Trophoblast cell (in vitro differentiated cells and primary cell): ENCODE measurements at regions not wholly inside any gene's neighbourhood (a gene's known extent, or its start where the extent isn't known, plus 50 kb on each side); places are given as distances from the start of the nearest gene placed in this dataset.

ENCODE experiments used
- DNase-seq, 2 donors: peaks; one replicate each; pipeline ENCODE4 v3.0.0-alpha.2; 2016
- H2AFZ ChIP-seq: 2 replicates; pipeline ENCODE4 v1.6.1; 2013; ENCODE audit warnings: low read length, moderate library complexity, mild to moderate bottlenecking; ENCODE audit not compliant: insufficient read depth, poor library complexity
- H2AK5ac ChIP-seq: 2 replicates; pipeline ENCODE4 v1.6.1; 2013; ENCODE audit warnings: mild to moderate bottlenecking, low read length
- H2BK120ac ChIP-seq: 2 replicates; pipeline ENCODE4 v1.6.1; 2013; ENCODE audit warnings: low read length, mild to moderate bottlenecking, moderate library complexity; ENCODE audit not compliant: insufficient read depth, poor library complexity
- H2BK12ac ChIP-seq: 2 replicates; pipeline ENCODE4 v1.6.1; 2013; ENCODE audit warnings: mild to moderate bottlenecking, low read length, moderate library complexity
- H2BK5ac ChIP-seq: 2 replicates; pipeline ENCODE4 v1.6.1; 2013; ENCODE audit warnings: low read length, low read depth, moderate library complexity, mild to moderate bottlenecking; ENCODE audit not compliant: poor library complexity
- H3K14ac ChIP-seq: 2 replicates; pipeline ENCODE4 v1.6.1; 2013; ENCODE audit warnings: mild to moderate bottlenecking, low read length
- H3K18ac ChIP-seq: 2 replicates; pipeline ENCODE4 v1.6.1; 2013; ENCODE audit warnings: mild to moderate bottlenecking, low read length
- H3K23ac ChIP-seq: 2 replicates; pipeline ENCODE4 v1.6.1; 2013; ENCODE audit warnings: low read length
- H3K27ac ChIP-seq: 2 replicates; pipeline ENCODE4 v1.5.1; 2013; ENCODE audit warnings: low read depth, mild to moderate bottlenecking, inconsistent platforms, low read length, moderate library complexity
- H3K27me3 ChIP-seq: 2 replicates; pipeline ENCODE4 v1.6.1; 2013; ENCODE audit warnings: inconsistent platforms, mild to moderate bottlenecking, low read length, moderate library complexity; ENCODE audit not compliant: insufficient read depth
- H3K36me3 ChIP-seq, 2 experiments: 1 replicate in 1 of 2; 2 replicates in 1 of 2; pipeline ENCODE4 v1.6.1; 2013; ENCODE audit warnings: low read length in 2 of 2, mild to moderate bottlenecking in 2 of 2, moderate library complexity in 1 of 2; ENCODE audit not compliant: insufficient read depth in 2 of 2, control insufficient read depth in 1 of 2
- H3K4ac ChIP-seq: 2 replicates; pipeline ENCODE4 v1.6.1; 2013; ENCODE audit warnings: low read depth, mild to moderate bottlenecking, low read length, moderate library complexity
- H3K4me1 ChIP-seq, 2 experiments: 1 replicate in 1 of 2; 2 replicates in 1 of 2; pipeline ENCODE4 v1.6.1; 2013; ENCODE audit warnings: low read length in 2 of 2, mild to moderate bottlenecking in 2 of 2, moderate library complexity in 1 of 2; ENCODE audit not compliant: insufficient read depth in 2 of 2, control insufficient read depth in 1 of 2
- H3K4me2 ChIP-seq: 2 replicates; pipeline ENCODE4 v1.6.1; 2013; ENCODE audit warnings: inconsistent platforms, mild to moderate bottlenecking, low read length, moderate library complexity
- H3K4me3 ChIP-seq: 2 replicates; pipeline ENCODE4 v1.5.1; 2013; ENCODE audit warnings: mild to moderate bottlenecking, low read depth, low read length, inconsistent platforms
- H3K79me1 ChIP-seq: one replicate; pipeline ENCODE4 v1.6.1; 2013; ENCODE audit warnings: low read length
- H3K79me2 ChIP-seq: 2 replicates; pipeline ENCODE4 v1.6.1; 2013; ENCODE audit warnings: low read length, mild to moderate bottlenecking; ENCODE audit not compliant: control insufficient read depth, insufficient read depth, poor library complexity
- H3K9ac ChIP-seq: 2 replicates; pipeline ENCODE4 v1.6.1; 2013; ENCODE audit warnings: mild to moderate bottlenecking, low read length
- H3K9me3 ChIP-seq: 2 replicates; pipeline ENCODE4 v1.6.1; 2013; ENCODE audit warnings: low read depth, mild to moderate bottlenecking, control low read depth, inconsistent platforms, low read length; ENCODE audit not compliant: insufficient read depth
- H4K12ac ChIP-seq: 2 replicates; pipeline ENCODE4 v1.6.1; 2013; ENCODE audit warnings: low read depth, mild to moderate bottlenecking, low read length, moderate library complexity
- H4K8ac ChIP-seq: 2 replicates; pipeline ENCODE4 v1.6.1; 2013; ENCODE audit warnings: low read depth, mild to moderate bottlenecking, low read length, moderate library complexity
- H4K91ac ChIP-seq: one replicate; pipeline ENCODE4 v1.6.1; 2013; ENCODE audit warnings: low read depth, mild to moderate bottlenecking, low read length, moderate library complexity
- WGBS: extraction: QIAGEN DNeasy Blood & Tissue Kit; methylation state at CpG from one replicate; pipeline ENCODE4 v1.1.7; 2013; ENCODE audit warnings: missing lambda C conversion rate; ENCODE audit not compliant: insufficient read length, insufficient coverage; ENCODE audit errors: extremely low coverage; 5-methylcytosine and 5-hydroxymethylcytosine counted together

DNA sequence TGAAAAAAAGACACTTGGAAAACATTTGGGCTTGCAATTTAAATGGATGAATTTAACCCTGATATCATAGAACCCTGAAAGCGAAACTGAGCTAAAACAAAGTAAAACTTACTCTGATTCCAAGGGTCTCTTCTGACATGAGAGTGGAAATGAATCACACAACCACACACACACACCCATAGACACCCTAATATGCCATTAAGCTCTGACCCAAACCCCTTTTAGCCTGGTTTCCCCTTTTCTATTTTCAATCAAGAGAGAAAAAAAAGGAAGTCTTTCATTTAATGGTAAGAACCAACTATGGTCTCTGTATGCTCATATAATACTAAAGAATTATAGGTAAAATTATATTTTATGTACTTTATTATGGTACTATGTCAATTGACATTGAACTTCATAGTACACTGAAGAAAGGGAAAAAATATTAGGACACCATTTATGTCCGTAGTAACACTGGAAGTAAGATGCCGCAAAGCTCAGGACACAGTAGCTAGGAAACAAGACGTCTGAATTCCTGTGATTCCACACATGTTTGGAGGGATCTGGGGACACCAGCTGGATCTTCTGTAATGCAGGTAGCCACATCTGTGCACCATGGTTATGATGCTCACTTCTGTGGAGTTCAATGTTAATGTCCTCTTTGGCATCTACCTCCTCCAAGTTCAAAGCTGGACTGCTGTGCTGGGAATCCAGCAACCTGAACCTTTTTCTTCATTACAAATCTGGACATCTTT, 95.8 kb downstream of the PCSK1 start:
- H3K14ac ChIP-seq: no peak overlapping the region
- H3K4me3 ChIP-seq: no peak overlapping the region
- H4K12ac ChIP-seq: no peak overlapping the region
- H4K8ac ChIP-seq: no peak overlapping the region
- H2BK5ac ChIP-seq: no peak overlapping the region
- H2BK12ac ChIP-seq: no peak overlapping the region
- H3K36me3 ChIP-seq: no peaks in the 10 kb centered on the region
- H3K9ac ChIP-seq: no peak overlapping the region
- no peak overlapping the region for H2BK120ac ChIP-seq
- H3K23ac ChIP-seq: no peak overlapping the region
- H3K79me1 ChIP-seq: peaks cover 1% of the 10 kb centered on the region
- H3K79me2 ChIP-seq: no peaks in the 10 kb centered on the region
- H3K27ac ChIP-seq: no peak overlapping the region
- peak; percentile 45 to 70 for DNase-seq
- no peak overlapping the region for H3K4ac ChIP-seq
- no peak overlapping the region for H3K4me2 ChIP-seq
- H3K9me3 ChIP-seq: no peaks in the 10 kb centered on the region
- no peak overlapping the region for H2AFZ ChIP-seq
- no peak overlapping the region for H3K18ac ChIP-seq
- no peak overlapping the region for H4K91ac ChIP-seq
- no peak overlapping the region for H2AK5ac ChIP-seq
- H3K4me1 ChIP-seq: peaks cover 0 to 2% of the 10 kb centered on the region in 2 experiments
- H3K27me3 ChIP-seq: no peaks in the 10 kb centered on the region
- WGBS: no CpG with 5 or more reads among the region's 4 CpGs

GRCh38 chr5:96336351-96336985, 96.6 kb downstream of the PCSK1 start:
- Histone ChIP-seq H3K14ac (no peak overlapping the region), H3K18ac (no peak overlapping the region), H3K36me3 (no peaks in the 10 kb centered on the region), H3K27ac (no peak overlapping the region), H3K79me1 (peaks cover 1% of the 10 kb centered on the region), H2BK12ac (no peak overlapping the region), H3K4me3 (no peak overlapping the region), H2AFZ (no peak overlapping the region), H3K4me1 (peaks cover 0 to 2% of the 10 kb centered on the region in 2 experiments), H3K9ac (no peak overlapping the region), H4K91ac (no peak overlapping the region), H3K9me3 (no peaks in the 10 kb centered on the region), H3K4me2 (no peak overlapping the region), H3K23ac (no peak overlapping the region), H2AK5ac (no peak overlapping the region), H3K79me2 (no peaks in the 10 kb centered on the region), H4K8ac (no peak overlapping the region), H3K27me3 (no peaks in the 10 kb centered on the region), H3K4ac (no peak overlapping the region), H2BK5ac (no peak overlapping the region), H2BK120ac (no peak overlapping the region), H4K12ac (no peak overlapping the region)
- peak; percentile 75 to 95 for DNase-seq
- no CpG with 5 or more reads among the region's 6 CpGs for WGBS

- no peak overlapping the region for H2BK120ac ChIP-seq
- H3K14ac ChIP-seq: no peak overlapping the region
- H3K9ac ChIP-seq: no peak overlapping the region
- no peak overlapping the region for H2AK5ac ChIP-seq
- H3K36me3 ChIP-seq: no peaks in the 10 kb centered on the region
- no peak overlapping the region for H2AFZ ChIP-seq
- H3K79me1 ChIP-seq: peaks cover 1% of the 10 kb centered on the region
- no peak overlapping the region for H3K23ac ChIP-seq
- no peak overlapping the region for H4K8ac ChIP-seq
- no peak overlapping the region for H2BK12ac ChIP-seq
- no peak overlapping the region for H3K4me3 ChIP-seq
- H3K4ac ChIP-seq: no peak overlapping the region
- no peak overlapping the region for H4K12ac ChIP-seq
- H3K27me3 ChIP-seq: no peaks in the 10 kb centered on the region
- no peak overlapping the region for H2BK5ac ChIP-seq
- no peak overlapping the region for H3K4me2 ChIP-seq
- H3K4me1 ChIP-seq: peaks cover 0 to 2% of the 10 kb centered on the region in 2 experiments
- no peaks in the 10 kb centered on the region for H3K9me3 ChIP-seq
- no peak overlapping the region for H3K18ac ChIP-seq
- no peak for DNase-seq
- no peak overlapping the region for H3K27ac ChIP-seq
- H3K79me2 ChIP-seq: no peaks in the 10 kb centered on the region
- whole genome bisulfite sequencing: no CpG with 5 or more reads among the region's 2 CpGs
- H4K91ac ChIP-seq: no peak overlapping the region
These were observed 97.2 kb downstream of the PCSK1 start for GRCh38 chr5:96335873-96336272.

GRCh38 chr5:96333391-96333790, 99.7 kb downstream of the PCSK1 start:
- DNase-seq: no peak
- no peak overlapping the region for H3K18ac ChIP-seq
- no peak overlapping the region for H3K14ac ChIP-seq
- H3K27ac ChIP-seq: no peak overlapping the region
- H2AFZ ChIP-seq: no peak overlapping the region
- no peak overlapping the region for H3K9ac ChIP-seq
- H3K4me2 ChIP-seq: no peak overlapping the region
- no peaks in the 10 kb centered on the region for H3K79me2 ChIP-seq
- no peaks in the 10 kb centered on the region for H3K79me1 ChIP-seq
- no peak overlapping the region for H4K8ac ChIP-seq
- WGBS: no CpG with 5 or more reads among the region's 4 CpGs
- no peaks in the 10 kb centered on the region for H3K9me3 ChIP-seq
- H4K91ac ChIP-seq: no peak overlapping the region
- H3K27me3 ChIP-seq: no peaks in the 10 kb centered on the region
- H4K12ac ChIP-seq: no peak overlapping the region
- H3K36me3 ChIP-seq: no peaks in the 10 kb centered on the region
- H2BK5ac ChIP-seq: no peak overlapping the region
- no peak overlapping the region for H2AK5ac ChIP-seq
- H2BK12ac ChIP-seq: no peak overlapping the region
- H3K23ac ChIP-seq: no peak overlapping the region
- H3K4me3 ChIP-seq: no peak overlapping the region
- no peak overlapping the region for H3K4ac ChIP-seq
- H3K4me1 ChIP-seq: peaks cover 0 to 2% of the 10 kb centered on the region in 2 experiments
- no peak overlapping the region for H2BK120ac ChIP-seq
